Right atrium auricular region (tissue), 2 donors: ENCODE measurements at regions not wholly inside any gene's neighbourhood (a gene's known extent, or its start where the extent isn't known, plus 50 kb on each side); places are given as distances from the start of the nearest gene placed in this dataset.

ENCODE experiments used
- DNase-seq: peaks from one replicate; pipeline ENCODE4 v3.0.0-alpha.2; 2019; ENCODE audit warnings: low spot score
- H3K27ac ChIP-seq, 2 donors: fragments of 200-600 bp; sonication (generic); 1 replicate in 1 of 2; 2 replicates in 1 of 2; pipeline ENCODE4 v1.5.1; 2016 to 2019
- H3K27me3 ChIP-seq, 2 donors: fragments of 200-600 bp; sonication (generic); one replicate each; pipeline versions ENCODE4 v1.5.1 to v1.6.0; 2017 to 2019
- H3K36me3 ChIP-seq: fragments of 200-600 bp; sonication (generic); one replicate; pipeline ENCODE4 v1.5.1; 2016
- H3K4me1 ChIP-seq, 2 donors: fragments of 200-600 bp; sonication (generic); one replicate each; pipeline versions ENCODE4 v1.5.1 to v1.6.0; 2017 to 2019
- H3K4me3 ChIP-seq, 2 donors: fragments of 200-600 bp; sonication (generic); 1 replicate in 1 of 2; 2 replicates in 1 of 2; pipeline ENCODE4 v1.5.1; 2017 to 2019; ENCODE audit warnings: mild to moderate bottlenecking in 1 of 2, moderate library complexity in 1 of 2
- H3K9me3 ChIP-seq, 2 donors: fragments of 200-600 bp; sonication (generic); one replicate each; pipeline ENCODE4 v1.5.1; 2019
- CTCF ChIP-seq, 2 donors: fragments of 200-600 bp; sonication (generic); IDR thresholded peaks; one replicate each; pipeline ENCODE4 v1.5.1; 2019; ENCODE audit warnings: antibody characterized with exemption in 2 of 2

- DNase-seq = no peak
- Histone ChIP-seq H3K9me3 (no peaks in the 10 kb centered on the region), H3K4me3 (no peak overlapping the region), H3K4me1 (no peaks in the 10 kb centered on the region), H3K27me3 (no peaks in the 10 kb centered on the region), H3K36me3 (no peaks in the 10 kb centered on the region), H3K27ac (no peak overlapping the region)
- TF ChIP-seq CTCF (IDR thresholded peaks at IDR 0.05) = no peak
These were observed 202.7 kb upstream of the KLF3 start for GRCh38 chr4:38461342-38461741.

GRCh38 chr4:38462367-38463055 is 201.5 kb upstream of the KLF3 start:
- Histone ChIP-seq H3K27ac (no peak overlapping the region), H3K27me3 (no peaks in the 10 kb centered on the region), H3K4me3 (no peak overlapping the region), H3K36me3 (no peaks in the 10 kb centered on the region), H3K9me3 (no peaks in the 10 kb centered on the region), H3K4me1 (no peaks in the 10 kb centered on the region)
- DNase-seq = no peak
- no peak for TF ChIP-seq CTCF (IDR thresholded peaks at IDR 0.05)

- Histone ChIP-seq H3K36me3 (no peaks in the 10 kb centered on the region), H3K4me1 (no peaks in the 10 kb centered on the region), H3K4me3 (no peak overlapping the region), H3K9me3 (no peaks in the 10 kb centered on the region), H3K27ac (no peak overlapping the region), H3K27me3 (no peaks in the 10 kb centered on the region)
- no peak for DNase-seq
- no peak for TF ChIP-seq CTCF (IDR thresholded peaks at IDR 0.05)
These were observed 200.6 kb upstream of the KLF3 start for GRCh38 chr4:38463268-38463958.

GRCh38 chr4:38464328-38464727 is 199.7 kb upstream of the KLF3 start:
- H3K4me1 ChIP-seq = no peaks in the 10 kb centered on the region

GRCh38 chr4:38466401-38466800 is 197.6 kb upstream of the KLF3 start:
- DNase-seq = no peak
- H3K27ac ChIP-seq = no peak overlapping the region
- no peaks in the 10 kb centered on the region for H3K4me1 ChIP-seq
- no peaks in the 10 kb centered on the region for H3K9me3 ChIP-seq
- no peak for TF ChIP-seq CTCF (IDR thresholded peaks at IDR 0.05)
- no peaks in the 10 kb centered on the region for H3K27me3 ChIP-seq
- H3K4me3 ChIP-seq = no peak overlapping the region
- no peaks in the 10 kb centered on the region for H3K36me3 ChIP-seq

More at GRCh38 chr4:38464328-38464727, 199.7 kb upstream of the KLF3 start:
- Histone ChIP-seq H3K4me3 (no peak overlapping the region), H3K27ac (no peak overlapping the region), H3K9me3 (no peaks in the 10 kb centered on the region), H3K36me3 (no peaks in the 10 kb centered on the region), H3K27me3 (no peaks in the 10 kb centered on the region)
- DNase-seq = no peak
- no peak for TF ChIP-seq CTCF (IDR thresholded peaks at IDR 0.05)
